ENCODE measurements at regions not wholly inside any gene's neighbourhood (a gene's known extent, or its start where the extent isn't known, plus 50 kb on each side); places are given as distances from the start of the nearest gene placed in this dataset.

DNA sequence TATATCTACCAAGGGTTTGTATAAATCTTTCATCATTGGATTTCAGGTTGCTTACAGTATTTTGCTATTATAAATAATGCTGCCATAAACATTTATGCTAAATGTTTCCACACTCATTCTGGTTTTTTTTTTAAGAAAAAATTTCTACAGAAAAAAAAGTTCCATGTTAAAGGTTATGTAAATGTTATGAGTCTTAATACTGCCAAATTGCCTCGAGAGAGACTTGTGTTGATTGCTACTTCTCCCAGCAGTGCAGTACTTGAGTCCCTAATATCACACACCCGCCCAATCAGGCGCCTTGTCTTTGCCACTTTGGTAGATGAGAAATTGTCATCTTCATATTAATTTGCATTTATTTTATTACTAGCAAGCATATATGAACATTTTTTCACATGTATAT is 96.7 kb upstream of the TMEM26 start:
- in situ Hi-C loops (cut with HindIII; ENCODE audit: extremely low pct_ligation_motif_present, low pct_unique_long_range_greater_than_20kb) (no loop called here), intact Hi-C loops (cut with micrococcal nuclease; ENCODE audit: unreplicated experiment) (no loop called here)
- TF ChIP-seq, protein P1, sequence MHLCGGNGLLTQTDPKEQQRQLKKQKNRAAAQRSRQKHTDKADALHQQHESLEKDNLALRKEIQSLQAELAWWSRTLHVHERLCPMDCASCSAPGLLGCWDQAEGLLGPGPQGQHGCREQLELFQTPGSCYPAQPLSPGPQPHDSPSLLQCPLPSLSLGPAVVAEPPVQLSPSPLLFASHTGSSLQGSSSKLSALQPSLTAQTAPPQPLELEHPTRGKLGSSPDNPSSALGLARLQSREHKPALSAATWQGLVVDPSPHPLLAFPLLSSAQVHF (CRISPR knock-in tag; IDR thresholded peaks at IDR 0.05) = no peak
- TF ChIP-seq FLYWCH1 (CRISPR knock-in tag; IDR thresholded peaks at IDR 0.05) (no peak), TBL1XR1 (IDR thresholded peaks at IDR 0.05; ENCODE audit: borderline replicate concordance, low read length, partially characterized antibody) (no peak), SKI (IDR thresholded peaks at IDR 0.05; ENCODE audit: partially characterized antibody) (no peak), YEATS2 (CRISPR knock-in tag; IDR thresholded peaks at IDR 0.05; ENCODE audit: borderline replicate concordance) (no peak)
- TF ChIP-seq, protein P2, sequence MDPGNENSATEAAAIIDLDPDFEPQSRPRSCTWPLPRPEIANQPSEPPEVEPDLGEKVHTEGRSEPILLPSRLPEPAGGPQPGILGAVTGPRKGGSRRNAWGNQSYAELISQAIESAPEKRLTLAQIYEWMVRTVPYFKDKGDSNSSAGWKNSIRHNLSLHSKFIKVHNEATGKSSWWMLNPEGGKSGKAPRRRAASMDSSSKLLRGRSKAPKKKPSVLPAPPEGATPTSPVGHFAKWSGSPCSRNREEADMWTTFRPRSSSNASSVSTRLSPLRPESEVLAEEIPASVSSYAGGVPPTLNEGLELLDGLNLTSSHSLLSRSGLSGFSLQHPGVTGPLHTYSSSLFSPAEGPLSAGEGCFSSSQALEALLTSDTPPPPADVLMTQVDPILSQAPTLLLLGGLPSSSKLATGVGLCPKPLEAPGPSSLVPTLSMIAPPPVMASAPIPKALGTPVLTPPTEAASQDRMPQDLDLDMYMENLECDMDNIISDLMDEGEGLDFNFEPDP (CRISPR knock-in tag; conservative IDR thresholded peaks at IDR 0.05) = no peak
- TF ChIP-seq, protein P3, sequence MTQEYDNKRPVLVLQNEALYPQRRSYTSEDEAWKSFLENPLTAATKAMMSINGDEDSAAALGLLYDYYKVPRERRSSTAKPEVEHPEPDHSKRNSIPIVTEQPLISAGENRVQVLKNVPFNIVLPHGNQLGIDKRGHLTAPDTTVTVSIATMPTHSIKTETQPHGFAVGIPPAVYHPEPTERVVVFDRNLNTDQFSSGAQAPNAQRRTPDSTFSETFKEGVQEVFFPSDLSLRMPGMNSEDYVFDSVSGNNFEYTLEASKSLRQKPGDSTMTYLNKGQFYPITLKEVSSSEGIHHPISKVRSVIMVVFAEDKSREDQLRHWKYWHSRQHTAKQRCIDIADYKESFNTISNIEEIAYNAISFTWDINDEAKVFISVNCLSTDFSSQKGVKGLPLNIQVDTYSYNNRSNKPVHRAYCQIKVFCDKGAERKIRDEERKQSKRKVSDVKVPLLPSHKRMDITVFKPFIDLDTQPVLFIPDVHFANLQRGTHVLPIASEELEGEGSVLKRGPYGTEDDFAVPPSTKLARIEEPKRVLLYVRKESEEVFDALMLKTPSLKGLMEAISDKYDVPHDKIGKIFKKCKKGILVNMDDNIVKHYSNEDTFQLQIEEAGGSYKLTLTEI (CRISPR knock-in tag; conservative IDR thresholded peaks at IDR 0.05) = no peak
- TF ChIP-seq, protein P4, sequence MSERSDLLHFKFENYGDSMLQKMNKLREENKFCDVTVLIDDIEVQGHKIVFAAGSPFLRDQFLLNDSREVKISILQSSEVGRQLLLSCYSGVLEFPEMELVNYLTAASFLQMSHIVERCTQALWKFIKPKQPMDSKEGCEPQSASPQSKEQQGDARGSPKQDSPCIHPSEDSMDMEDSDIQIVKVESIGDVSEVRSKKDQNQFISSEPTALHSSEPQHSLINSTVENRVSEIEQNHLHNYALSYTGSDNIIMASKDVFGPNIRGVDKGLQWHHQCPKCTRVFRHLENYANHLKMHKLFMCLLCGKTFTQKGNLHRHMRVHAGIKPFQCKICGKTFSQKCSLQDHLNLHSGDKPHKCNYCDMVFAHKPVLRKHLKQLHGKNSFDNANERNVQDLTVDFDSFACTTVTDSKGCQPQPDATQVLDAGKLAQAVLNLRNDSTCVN (CRISPR knock-in tag; IDR thresholded peaks at IDR 0.05; ENCODE audit: borderline replicate concordance) = no peak
- TF ChIP-seq, protein P5, sequence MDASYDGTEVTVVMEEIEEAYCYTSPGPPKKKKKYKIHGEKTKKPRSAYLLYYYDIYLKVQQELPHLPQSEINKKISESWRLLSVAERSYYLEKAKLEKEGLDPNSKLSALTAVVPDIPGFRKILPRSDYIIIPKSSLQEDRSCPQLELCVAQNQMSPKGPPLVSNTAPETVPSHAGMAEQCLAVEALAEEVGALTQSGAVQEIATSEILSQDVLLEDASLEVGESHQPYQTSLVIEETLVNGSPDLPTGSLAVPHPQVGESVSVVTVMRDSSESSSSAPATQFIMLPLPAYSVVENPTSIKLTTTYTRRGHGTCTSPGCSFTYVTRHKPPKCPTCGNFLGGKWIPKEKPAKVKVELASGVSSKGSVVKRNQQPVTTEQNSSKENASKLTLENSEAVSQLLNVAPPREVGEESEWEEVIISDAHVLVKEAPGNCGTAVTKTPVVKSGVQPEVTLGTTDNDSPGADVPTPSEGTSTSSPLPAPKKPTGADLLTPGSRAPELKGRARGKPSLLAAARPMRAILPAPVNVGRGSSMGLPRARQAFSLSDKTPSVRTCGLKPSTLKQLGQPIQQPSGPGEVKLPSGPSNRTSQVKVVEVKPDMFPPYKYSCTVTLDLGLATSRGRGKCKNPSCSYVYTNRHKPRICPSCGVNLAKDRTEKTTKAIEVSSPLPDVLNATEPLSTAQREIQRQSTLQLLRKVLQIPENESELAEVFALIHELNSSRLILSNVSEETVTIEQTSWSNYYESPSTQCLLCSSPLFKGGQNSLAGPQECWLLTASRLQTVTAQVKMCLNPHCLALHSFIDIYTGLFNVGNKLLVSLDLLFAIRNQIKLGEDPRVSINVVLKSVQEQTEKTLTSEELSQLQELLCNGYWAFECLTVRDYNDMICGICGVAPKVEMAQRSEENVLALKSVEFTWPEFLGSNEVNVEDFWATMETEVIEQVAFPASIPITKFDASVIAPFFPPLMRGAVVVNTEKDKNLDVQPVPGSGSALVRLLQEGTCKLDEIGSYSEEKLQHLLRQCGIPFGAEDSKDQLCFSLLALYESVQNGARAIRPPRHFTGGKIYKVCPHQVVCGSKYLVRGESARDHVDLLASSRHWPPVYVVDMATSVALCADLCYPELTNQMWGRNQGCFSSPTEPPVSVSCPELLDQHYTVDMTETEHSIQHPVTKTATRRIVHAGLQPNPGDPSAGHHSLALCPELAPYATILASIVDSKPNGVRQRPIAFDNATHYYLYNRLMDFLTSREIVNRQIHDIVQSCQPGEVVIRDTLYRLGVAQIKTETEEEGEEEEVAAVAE (CRISPR knock-in tag; IDR thresholded peaks at IDR 0.05; ENCODE audit: borderline replicate concordance) = no peak
- CTCF ChIA-PET (ENCODE audit: low intra/inter-chr PET ratio, low total read pairs) = no interaction called here
- H3K27me3 ChIP-seq (ENCODE audit: control insufficient read depth in 1 of 2, insufficient read depth in 2 of 2, low read length in 2 of 2) = no peaks in the 10 kb centered on the region
- no peaks in the 10 kb centered on the region for H3K79me2 ChIP-seq (ENCODE audit: insufficient read depth, low read length)
- no peak overlapping the region for H3K9ac ChIP-seq (ENCODE audit: insufficient read depth, low read depth, low read length)
- no peak overlapping the region for H2AFZ ChIP-seq (ENCODE audit: low read length)
- H3K27ac ChIP-seq (ENCODE audit: extremely low read length, insufficient read depth, low read length) = no peak overlapping the region
- DNase-seq (ENCODE audit: low spot score) (no peak), FAIRE-seq (no peak), ATAC-seq (no peak)
- no TSS peak for BruUV-seq (replicated peaks)
- no peaks in the 10 kb centered on the region for H4K20me1 ChIP-seq (ENCODE audit: insufficient read depth, low read length)
- WGBS (ENCODE audit: low lambda C conversion rate) = 0% methylated on average over 3 of the region's 3 CpGs
- H3K4me2 ChIP-seq (ENCODE audit: low read depth, low read length) = no peak overlapping the region
- H3K4me3 ChIP-seq (replicated peaks in 1 of 3; ENCODE audit: insufficient read depth in 1 of 3, low read depth in 2 of 3, low read length in 3 of 3) = no peak overlapping the region
- POLR2A ChIA-PET = no interaction called here
- no peaks in the 10 kb centered on the region for H3K36me3 ChIP-seq (replicated peaks in 1 of 2; ENCODE audit: control insufficient read depth in 1 of 2, insufficient read depth in 2 of 2, low read length in 2 of 2)
- no peaks in the 10 kb centered on the region for H3K4me1 ChIP-seq (ENCODE audit: insufficient read depth, low read length)
- H3K9me3 ChIP-seq (ENCODE audit: low read length) = no peaks in the 10 kb centered on the region
